WTC11 (cell line): ENCODE measurements at regions not wholly inside any gene's neighbourhood (a gene's known extent, or its start where the extent isn't known, plus 50 kb on each side); places are given as distances from the start of the nearest gene placed in this dataset.

Experiments used
- ATAC-seq: fragments of 200-7000 bp; cut with Tn5 transposase; 2 replicates; pipeline ENCODE4 v1.10.0; 2021; ENCODE audit warnings: mild to moderate bottlenecking, moderate library complexity
- CTCF ChIA-PET: fragments of 300-600 bp; sonication (Branson Sonifier 250); formaldehyde crosslinking; loops from one replicate; lab custom pipeline; 2021; ENCODE audit warnings: antibody characterized with exemption; lab: Charles Lee
- POLR2A ChIA-PET: fragments of 350-600 bp; sonication (Branson Sonifier 250); formaldehyde crosslinking; loops from one replicate; lab custom pipeline; 2021; ENCODE audit warnings: antibody characterized with exemption; lab: Charles Lee
- DNase-seq: peaks from one replicate; pipeline ENCODE4 v3.0.0; 2021; ENCODE audit warnings: low spot score
- H3K27ac Mint-ChIP-seq: 2 replicates; pipeline ENCODE4 v1.8.0; 2021; ENCODE audit warnings: mixed read lengths
- H3K27me3 Mint-ChIP-seq: 2 replicates; pipeline ENCODE4 v1.8.0; 2021; ENCODE audit warnings: low read depth, mild to moderate bottlenecking, moderate library complexity, mixed read lengths
- H3K36me3 Mint-ChIP-seq: 2 replicates; pipeline ENCODE4 v1.8.0; 2021; ENCODE audit warnings: mixed read lengths
- H3K4me1 Mint-ChIP-seq: 2 replicates; pipeline ENCODE4 v1.8.0; 2022; ENCODE audit warnings: mixed read lengths
- H3K4me3 Mint-ChIP-seq: 2 replicates; pipeline ENCODE4 v1.8.0; 2021; ENCODE audit warnings: mild to moderate bottlenecking, moderate library complexity, mixed read lengths
- H3K9me3 Mint-ChIP-seq: 2 replicates; pipeline ENCODE4 v1.8.0; 2021; ENCODE audit warnings: mixed read lengths
- CBFB ChIP-seq: sonication (generic); formaldehyde crosslinking; IDR thresholded peaks from 2 replicates; pipeline ENCODE4 v1.8.1; 2022; ENCODE audit warnings: mild to moderate bottlenecking, low read depth, missing genetic modification reagents
- CREM ChIP-seq: sonication (generic); formaldehyde crosslinking; IDR thresholded peaks from 2 replicates; pipeline ENCODE4 v1.8.1; 2022; ENCODE audit warnings: mild to moderate bottlenecking, missing genetic modification reagents, moderate library complexity
- EMX1 ChIP-seq: fragments of 250-450 bp; sonication (Bioruptor Pico); IDR thresholded peaks from 2 replicates; pipeline ENCODE4 v1.8.0; 2021; ENCODE audit warnings: mild to moderate bottlenecking
- JAZF1 ChIP-seq: fragments of 250-450 bp; sonication (Bioruptor Pico); IDR thresholded peaks from 2 replicates; pipeline ENCODE4 v1.9.0; 2021; ENCODE audit warnings: moderate library complexity, mild to moderate bottlenecking, inconsistent platforms
- JUN ChIP-seq: sonication (generic); formaldehyde crosslinking; IDR thresholded peaks from 2 replicates; pipeline ENCODE4 v1.8.0; 2023; ENCODE audit warnings: mild to moderate bottlenecking, missing genetic modification reagents
- KAT7 ChIP-seq: sonication (generic); formaldehyde crosslinking; IDR thresholded peaks from 2 replicates; pipeline ENCODE4 v1.8.1; 2023; ENCODE audit warnings: missing genetic modification reagents, mild to moderate bottlenecking, borderline replicate concordance
- NFE2L1 ChIP-seq: sonication (generic); formaldehyde crosslinking; IDR thresholded peaks from 2 replicates; pipeline ENCODE4 v1.8.1; 2023; ENCODE audit warnings: missing genetic modification reagents
- NFYB ChIP-seq: sonication (generic); formaldehyde crosslinking; conservative IDR thresholded peaks from 2 replicates; pipeline ENCODE4 v1.8.0; 2022; ENCODE audit warnings: low read depth, missing genetic modification reagents
- NR2C2 ChIP-seq: sonication (generic); formaldehyde crosslinking; IDR thresholded peaks from 2 replicates; pipeline ENCODE4 v1.8.0; 2022; ENCODE audit warnings: mild to moderate bottlenecking, missing genetic modification reagents
- OVOL2 ChIP-seq: fragments of 250-450 bp; sonication (Bioruptor Pico); IDR thresholded peaks from 2 replicates; pipeline ENCODE4 v1.9.0; 2021; ENCODE audit warnings: mild to moderate bottlenecking, borderline replicate concordance
- RORB ChIP-seq: fragments of 250-450 bp; sonication (Bioruptor Pico); IDR thresholded peaks from 2 replicates; pipeline ENCODE4 v1.9.0; 2021; ENCODE audit warnings: mild to moderate bottlenecking
- SMAD3 ChIP-seq: sonication (generic); formaldehyde crosslinking; IDR thresholded peaks from 2 replicates; pipeline ENCODE4 v1.8.0; 2022; ENCODE audit warnings: missing genetic modification reagents, mild to moderate bottlenecking, borderline replicate concordance
- SMAD4 ChIP-seq: sonication (generic); formaldehyde crosslinking; IDR thresholded peaks from 2 replicates; pipeline ENCODE4 v1.8.0; 2022; ENCODE audit warnings: mild to moderate bottlenecking, missing genetic modification reagents
- SOX15 ChIP-seq: fragments of 250-450 bp; sonication (Bioruptor Pico); IDR thresholded peaks from 2 replicates; pipeline ENCODE4 v1.9.0; 2021; ENCODE audit warnings: mild to moderate bottlenecking
- TP53 ChIP-seq: sonication (generic); formaldehyde crosslinking; IDR thresholded peaks from 2 replicates; pipeline ENCODE4 v1.8.1; 2023; ENCODE audit warnings: mild to moderate bottlenecking, missing genetic modification reagents
- ZNF671 ChIP-seq: fragments of 250-450 bp; sonication (Bioruptor Pico); IDR thresholded peaks from 2 replicates; pipeline ENCODE4 v1.8.0; 2021; ENCODE audit warnings: mild to moderate bottlenecking
- TF ChIP-seq, protein P1 (sequence below): fragments of 250-450 bp; sonication (Bioruptor Pico); IDR thresholded peaks from 2 replicates; pipeline ENCODE4 v1.9.0; 2021; ENCODE audit warnings: mild to moderate bottlenecking
- TF ChIP-seq, protein P2 (sequence below): sonication (generic); formaldehyde crosslinking; IDR thresholded peaks from 2 replicates; pipeline ENCODE4 v1.8.0; 2023; ENCODE audit warnings: missing genetic modification reagents
- TF ChIP-seq, protein P3 (sequence below): sonication (generic); formaldehyde crosslinking; IDR thresholded peaks from 2 replicates; pipeline ENCODE4 v1.8.1; 2022; ENCODE audit warnings: low read depth, missing genetic modification reagents, borderline replicate concordance
- TF ChIP-seq, protein P4 (sequence below): sonication (generic); formaldehyde crosslinking; IDR thresholded peaks from 2 replicates; pipeline ENCODE4 v1.8.1; 2022; ENCODE audit warnings: missing genetic modification reagents, borderline replicate concordance
- TF ChIP-seq, protein P5 (sequence below): sonication (generic); formaldehyde crosslinking; IDR thresholded peaks from 2 replicates; pipeline ENCODE4 v1.8.0; 2022; ENCODE audit warnings: mild to moderate bottlenecking, missing genetic modification reagents
- TF ChIP-seq, protein P6 (sequence below): sonication (generic); formaldehyde crosslinking; IDR thresholded peaks from 2 replicates; pipeline ENCODE4 v1.8.1; 2023; ENCODE audit warnings: mild to moderate bottlenecking, missing genetic modification reagents, borderline replicate concordance
- TF ChIP-seq, protein P7 (sequence below): fragments of 250-450 bp; sonication (Bioruptor Pico); IDR thresholded peaks from 2 replicates; pipeline ENCODE4 v1.9.0; 2021; ENCODE audit warnings: mild to moderate bottlenecking, borderline replicate concordance
- TF ChIP-seq, protein P8 (sequence below): sonication (generic); formaldehyde crosslinking; IDR thresholded peaks from 2 replicates; pipeline ENCODE4 v1.8.1; 2023; ENCODE audit warnings: mild to moderate bottlenecking, missing genetic modification reagents, moderate library complexity

DNA sequence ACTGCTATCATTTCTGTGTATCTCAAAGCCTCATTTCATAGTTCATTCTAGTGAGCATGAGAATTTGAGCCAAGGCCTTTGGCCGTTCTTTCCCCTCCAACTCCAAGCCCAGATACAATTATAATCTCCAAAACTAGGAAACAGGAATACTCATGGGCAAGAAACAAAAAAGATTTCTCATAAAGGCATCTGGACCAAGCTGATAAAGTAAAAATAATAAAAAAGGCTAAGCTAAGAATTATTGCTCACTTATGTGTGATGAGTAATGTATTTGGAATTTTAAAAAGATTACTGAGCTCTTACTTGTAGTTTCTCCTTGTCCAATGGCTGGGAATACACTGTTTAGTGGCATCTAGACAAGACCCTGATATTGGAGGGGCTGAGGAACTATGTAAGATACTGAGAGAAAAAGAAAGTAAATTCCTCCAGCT, 196.4 kb upstream of the POM121L12 start:
- H3K27me3 Mint-ChIP-seq = no peaks in the 10 kb centered on the region
- TF ChIP-seq CBFB (CRISPR knock-in tag) = no peak
- no peak for TF ChIP-seq ZNF671 (CRISPR knock-in tag)
- TF ChIP-seq, protein P1, sequence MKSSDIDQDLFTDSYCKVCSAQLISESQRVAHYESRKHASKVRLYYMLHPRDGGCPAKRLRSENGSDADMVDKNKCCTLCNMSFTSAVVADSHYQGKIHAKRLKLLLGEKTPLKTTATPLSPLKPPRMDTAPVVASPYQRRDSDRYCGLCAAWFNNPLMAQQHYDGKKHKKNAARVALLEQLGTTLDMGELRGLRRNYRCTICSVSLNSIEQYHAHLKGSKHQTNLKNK (CRISPR knock-in tag) = no peak
- no peak for TF ChIP-seq NFE2L1 (CRISPR knock-in tag)
- TF ChIP-seq SMAD3 (CRISPR knock-in tag) = no peak
- TF ChIP-seq KAT7 (CRISPR knock-in tag) = no peak
- TF ChIP-seq, protein P2, sequence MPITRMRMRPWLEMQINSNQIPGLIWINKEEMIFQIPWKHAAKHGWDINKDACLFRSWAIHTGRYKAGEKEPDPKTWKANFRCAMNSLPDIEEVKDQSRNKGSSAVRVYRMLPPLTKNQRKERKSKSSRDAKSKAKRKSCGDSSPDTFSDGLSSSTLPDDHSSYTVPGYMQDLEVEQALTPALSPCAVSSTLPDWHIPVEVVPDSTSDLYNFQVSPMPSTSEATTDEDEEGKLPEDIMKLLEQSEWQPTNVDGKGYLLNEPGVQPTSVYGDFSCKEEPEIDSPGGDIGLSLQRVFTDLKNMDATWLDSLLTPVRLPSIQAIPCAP (CRISPR knock-in tag) = no peak
- no peak for TF ChIP-seq NR2C2 (CRISPR knock-in tag)
- TF ChIP-seq, protein P3, sequence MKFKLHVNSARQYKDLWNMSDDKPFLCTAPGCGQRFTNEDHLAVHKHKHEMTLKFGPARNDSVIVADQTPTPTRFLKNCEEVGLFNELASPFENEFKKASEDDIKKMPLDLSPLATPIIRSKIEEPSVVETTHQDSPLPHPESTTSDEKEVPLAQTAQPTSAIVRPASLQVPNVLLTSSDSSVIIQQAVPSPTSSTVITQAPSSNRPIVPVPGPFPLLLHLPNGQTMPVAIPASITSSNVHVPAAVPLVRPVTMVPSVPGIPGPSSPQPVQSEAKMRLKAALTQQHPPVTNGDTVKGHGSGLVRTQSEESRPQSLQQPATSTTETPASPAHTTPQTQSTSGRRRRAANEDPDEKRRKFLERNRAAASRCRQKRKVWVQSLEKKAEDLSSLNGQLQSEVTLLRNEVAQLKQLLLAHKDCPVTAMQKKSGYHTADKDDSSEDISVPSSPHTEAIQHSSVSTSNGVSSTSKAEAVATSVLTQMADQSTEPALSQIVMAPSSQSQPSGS (CRISPR knock-in tag) = no peak
- TF ChIP-seq, protein P4, sequence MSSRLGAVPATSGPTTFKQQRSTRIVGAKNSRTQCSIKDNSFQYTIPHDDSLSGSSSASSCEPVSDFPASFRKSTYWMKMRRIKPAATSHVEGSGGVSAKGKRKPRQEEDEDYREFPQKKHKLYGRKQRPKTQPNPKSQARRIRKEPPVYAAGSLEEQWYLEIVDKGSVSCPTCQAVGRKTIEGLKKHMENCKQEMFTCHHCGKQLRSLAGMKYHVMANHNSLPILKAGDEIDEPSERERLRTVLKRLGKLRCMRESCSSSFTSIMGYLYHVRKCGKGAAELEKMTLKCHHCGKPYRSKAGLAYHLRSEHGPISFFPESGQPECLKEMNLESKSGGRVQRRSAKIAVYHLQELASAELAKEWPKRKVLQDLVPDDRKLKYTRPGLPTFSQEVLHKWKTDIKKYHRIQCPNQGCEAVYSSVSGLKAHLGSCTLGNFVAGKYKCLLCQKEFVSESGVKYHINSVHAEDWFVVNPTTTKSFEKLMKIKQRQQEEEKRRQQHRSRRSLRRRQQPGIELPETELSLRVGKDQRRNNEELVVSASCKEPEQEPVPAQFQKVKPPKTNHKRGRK (CRISPR knock-in tag) = no peak
- TF ChIP-seq, protein P5, sequence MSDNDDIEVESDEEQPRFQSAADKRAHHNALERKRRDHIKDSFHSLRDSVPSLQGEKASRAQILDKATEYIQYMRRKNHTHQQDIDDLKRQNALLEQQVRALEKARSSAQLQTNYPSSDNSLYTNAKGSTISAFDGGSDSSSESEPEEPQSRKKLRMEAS = no peak
- no peak for TF ChIP-seq NFYB (CRISPR knock-in tag)
- TF ChIP-seq SOX15 (CRISPR knock-in tag) = no peak
- TF ChIP-seq RORB (CRISPR knock-in tag) = no peak
- TF ChIP-seq TP53 (CRISPR knock-in tag) = no peak
- ChIA-PET POLR2A (no interaction called here), CTCF (no interaction called here)
- ATAC-seq (no peak), DNase-seq (no peak)
- no peaks in the 10 kb centered on the region for H3K4me1 Mint-ChIP-seq
- no peak overlapping the region for H3K27ac Mint-ChIP-seq
- peaks cover 4% of the 10 kb centered on the region; the same call in 1 of the 2 replicates for H3K9me3 Mint-ChIP-seq
- no peaks in the 10 kb centered on the region for H3K36me3 Mint-ChIP-seq
- H3K4me3 Mint-ChIP-seq = no peak overlapping the region

DNA sequence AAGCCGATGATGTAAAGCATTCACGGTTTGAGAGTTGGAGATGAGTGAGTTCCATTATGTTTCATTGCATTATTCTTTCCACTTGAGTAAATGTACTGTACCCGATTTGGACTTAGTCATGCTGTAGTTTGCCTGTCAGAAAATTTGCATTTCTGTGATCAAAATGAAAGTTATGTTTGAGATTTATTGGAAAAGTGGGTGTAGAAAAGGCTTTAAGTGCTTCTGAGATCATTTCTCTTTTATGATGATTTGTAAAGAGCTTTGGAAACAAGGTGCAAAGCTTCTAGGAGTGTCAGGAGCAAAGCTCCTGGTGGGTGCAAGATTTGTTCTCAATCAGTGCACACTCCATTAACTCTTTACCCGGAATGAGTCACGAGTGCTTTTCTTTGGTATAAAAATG, 204.1 kb upstream of the POM121L12 start:
- Mint-ChIP-seq H3K4me1 (no peaks in the 10 kb centered on the region), H3K9me3 (peaks cover 14% of the 10 kb centered on the region; the same call in 1 of the 2 replicates), H3K36me3 (no peaks in the 10 kb centered on the region), H3K27ac (no peak overlapping the region), H3K4me3 (no peak overlapping the region), H3K27me3 (no peaks in the 10 kb centered on the region)
- CTCF ChIA-PET = no interaction called here
- no peak for DNase-seq
- POLR2A ChIA-PET = no interaction called here
- no peak for ATAC-seq
- TF ChIP-seq OVOL2 (no peak), NFE2L1 (CRISPR knock-in tag) (no peak), JAZF1 (CRISPR knock-in tag) (no peak), EMX1 (CRISPR knock-in tag) (no peak), JUN (no peak), TP53 (CRISPR knock-in tag) (no peak), SMAD4 (CRISPR knock-in tag) (no peak), CREM (CRISPR knock-in tag) (no peak)
- TF ChIP-seq, protein P6, sequence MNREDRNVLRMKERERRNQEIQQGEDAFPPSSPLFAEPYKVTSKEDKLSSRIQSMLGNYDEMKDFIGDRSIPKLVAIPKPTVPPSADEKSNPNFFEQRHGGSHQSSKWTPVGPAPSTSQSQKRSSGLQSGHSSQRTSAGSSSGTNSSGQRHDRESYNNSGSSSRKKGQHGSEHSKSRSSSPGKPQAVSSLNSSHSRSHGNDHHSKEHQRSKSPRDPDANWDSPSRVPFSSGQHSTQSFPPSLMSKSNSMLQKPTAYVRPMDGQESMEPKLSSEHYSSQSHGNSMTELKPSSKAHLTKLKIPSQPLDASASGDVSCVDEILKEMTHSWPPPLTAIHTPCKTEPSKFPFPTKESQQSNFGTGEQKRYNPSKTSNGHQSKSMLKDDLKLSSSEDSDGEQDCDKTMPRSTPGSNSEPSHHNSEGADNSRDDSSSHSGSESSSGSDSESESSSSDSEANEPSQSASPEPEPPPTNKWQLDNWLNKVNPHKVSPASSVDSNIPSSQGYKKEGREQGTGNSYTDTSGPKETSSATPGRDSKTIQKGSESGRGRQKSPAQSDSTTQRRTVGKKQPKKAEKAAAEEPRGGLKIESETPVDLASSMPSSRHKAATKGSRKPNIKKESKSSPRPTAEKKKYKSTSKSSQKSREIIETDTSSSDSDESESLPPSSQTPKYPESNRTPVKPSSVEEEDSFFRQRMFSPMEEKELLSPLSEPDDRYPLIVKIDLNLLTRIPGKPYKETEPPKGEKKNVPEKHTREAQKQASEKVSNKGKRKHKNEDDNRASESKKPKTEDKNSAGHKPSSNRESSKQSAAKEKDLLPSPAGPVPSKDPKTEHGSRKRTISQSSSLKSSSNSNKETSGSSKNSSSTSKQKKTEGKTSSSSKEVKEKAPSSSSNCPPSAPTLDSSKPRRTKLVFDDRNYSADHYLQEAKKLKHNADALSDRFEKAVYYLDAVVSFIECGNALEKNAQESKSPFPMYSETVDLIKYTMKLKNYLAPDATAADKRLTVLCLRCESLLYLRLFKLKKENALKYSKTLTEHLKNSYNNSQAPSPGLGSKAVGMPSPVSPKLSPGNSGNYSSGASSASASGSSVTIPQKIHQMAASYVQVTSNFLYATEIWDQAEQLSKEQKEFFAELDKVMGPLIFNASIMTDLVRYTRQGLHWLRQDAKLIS = no peak
- TF ChIP-seq, protein P7, sequence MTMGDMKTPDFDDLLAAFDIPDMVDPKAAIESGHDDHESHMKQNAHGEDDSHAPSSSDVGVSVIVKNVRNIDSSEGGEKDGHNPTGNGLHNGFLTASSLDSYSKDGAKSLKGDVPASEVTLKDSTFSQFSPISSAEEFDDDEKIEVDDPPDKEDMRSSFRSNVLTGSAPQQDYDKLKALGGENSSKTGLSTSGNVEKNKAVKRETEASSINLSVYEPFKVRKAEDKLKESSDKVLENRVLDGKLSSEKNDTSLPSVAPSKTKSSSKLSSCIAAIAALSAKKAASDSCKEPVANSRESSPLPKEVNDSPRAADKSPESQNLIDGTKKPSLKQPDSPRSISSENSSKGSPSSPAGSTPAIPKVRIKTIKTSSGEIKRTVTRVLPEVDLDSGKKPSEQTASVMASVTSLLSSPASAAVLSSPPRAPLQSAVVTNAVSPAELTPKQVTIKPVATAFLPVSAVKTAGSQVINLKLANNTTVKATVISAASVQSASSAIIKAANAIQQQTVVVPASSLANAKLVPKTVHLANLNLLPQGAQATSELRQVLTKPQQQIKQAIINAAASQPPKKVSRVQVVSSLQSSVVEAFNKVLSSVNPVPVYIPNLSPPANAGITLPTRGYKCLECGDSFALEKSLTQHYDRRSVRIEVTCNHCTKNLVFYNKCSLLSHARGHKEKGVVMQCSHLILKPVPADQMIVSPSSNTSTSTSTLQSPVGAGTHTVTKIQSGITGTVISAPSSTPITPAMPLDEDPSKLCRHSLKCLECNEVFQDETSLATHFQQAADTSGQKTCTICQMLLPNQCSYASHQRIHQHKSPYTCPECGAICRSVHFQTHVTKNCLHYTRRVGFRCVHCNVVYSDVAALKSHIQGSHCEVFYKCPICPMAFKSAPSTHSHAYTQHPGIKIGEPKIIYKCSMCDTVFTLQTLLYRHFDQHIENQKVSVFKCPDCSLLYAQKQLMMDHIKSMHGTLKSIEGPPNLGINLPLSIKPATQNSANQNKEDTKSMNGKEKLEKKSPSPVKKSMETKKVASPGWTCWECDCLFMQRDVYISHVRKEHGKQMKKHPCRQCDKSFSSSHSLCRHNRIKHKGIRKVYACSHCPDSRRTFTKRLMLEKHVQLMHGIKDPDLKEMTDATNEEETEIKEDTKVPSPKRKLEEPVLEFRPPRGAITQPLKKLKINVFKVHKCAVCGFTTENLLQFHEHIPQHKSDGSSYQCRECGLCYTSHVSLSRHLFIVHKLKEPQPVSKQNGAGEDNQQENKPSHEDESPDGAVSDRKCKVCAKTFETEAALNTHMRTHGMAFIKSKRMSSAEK = no peak
- TF ChIP-seq, protein P8, sequence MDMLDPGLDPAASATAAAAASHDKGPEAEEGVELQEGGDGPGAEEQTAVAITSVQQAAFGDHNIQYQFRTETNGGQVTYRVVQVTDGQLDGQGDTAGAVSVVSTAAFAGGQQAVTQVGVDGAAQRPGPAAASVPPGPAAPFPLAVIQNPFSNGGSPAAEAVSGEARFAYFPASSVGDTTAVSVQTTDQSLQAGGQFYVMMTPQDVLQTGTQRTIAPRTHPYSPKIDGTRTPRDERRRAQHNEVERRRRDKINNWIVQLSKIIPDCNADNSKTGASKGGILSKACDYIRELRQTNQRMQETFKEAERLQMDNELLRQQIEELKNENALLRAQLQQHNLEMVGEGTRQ = no peak
